Ishikawa (cell line): ENCODE measurements at regions not wholly inside any gene's neighbourhood (a gene's known extent, or its start where the extent isn't known, plus 50 kb on each side); places are given as distances from the start of the nearest gene placed in this dataset.

Experiments used
- EGR1 ChIP-seq: IDR thresholded peaks from 2 replicates; pipeline ENCODE4 v1.6.1; 2012
- EP300 ChIP-seq: IDR thresholded peaks from 2 replicates; pipeline ENCODE4 v1.6.1; 2012; ENCODE audit warnings: borderline replicate concordance
- RAD21 ChIP-seq: IDR thresholded peaks from 2 replicates; pipeline ENCODE4 v1.6.1; 2012; ENCODE audit warnings: low read depth
- TAF1 ChIP-seq: IDR thresholded peaks from 2 replicates; pipeline ENCODE4 v1.6.1; 2012; ENCODE audit warnings: low read depth, mild to moderate bottlenecking
- TEAD4 ChIP-seq: IDR thresholded peaks from 2 replicates; pipeline ENCODE4 v1.6.1; 2012
- YY1 ChIP-seq: IDR thresholded peaks from 2 replicates; pipeline ENCODE4 v1.6.1; 2012; ENCODE audit warnings: low read depth
- TF ChIP-seq, protein P1 (sequence below): IDR thresholded peaks from 2 replicates; pipeline ENCODE4 v1.6.1; 2012; ENCODE audit warnings: low read depth, mild to moderate bottlenecking
- TF ChIP-seq, protein P2 (sequence below): IDR thresholded peaks from 2 replicates; pipeline ENCODE4 v1.6.1; 2012
- TF ChIP-seq, protein P3 (sequence below): IDR thresholded peaks from 2 replicates; pipeline ENCODE4 v1.6.1; 2012

DNA sequence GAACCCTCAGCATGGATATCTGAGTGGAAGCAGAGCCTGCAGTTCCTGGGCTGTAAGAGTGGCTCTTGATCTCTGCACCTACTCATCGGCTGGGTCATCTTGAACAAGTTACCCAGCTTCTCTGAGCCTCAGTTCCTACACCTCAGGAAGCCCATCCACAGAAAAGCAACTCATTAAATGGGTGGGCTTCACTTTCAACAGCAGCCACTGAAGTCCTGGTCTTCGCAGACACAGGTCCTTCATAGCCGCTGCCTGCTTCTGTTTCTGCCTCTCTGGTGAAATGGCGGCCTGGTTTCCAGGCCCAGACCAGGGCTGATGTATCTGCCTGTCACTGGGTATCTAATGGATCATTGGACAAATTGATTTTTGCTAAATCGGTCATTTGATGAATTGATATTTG lies 571.4 kb downstream of the PTPRU start:
- TF ChIP-seq, protein P1, sequence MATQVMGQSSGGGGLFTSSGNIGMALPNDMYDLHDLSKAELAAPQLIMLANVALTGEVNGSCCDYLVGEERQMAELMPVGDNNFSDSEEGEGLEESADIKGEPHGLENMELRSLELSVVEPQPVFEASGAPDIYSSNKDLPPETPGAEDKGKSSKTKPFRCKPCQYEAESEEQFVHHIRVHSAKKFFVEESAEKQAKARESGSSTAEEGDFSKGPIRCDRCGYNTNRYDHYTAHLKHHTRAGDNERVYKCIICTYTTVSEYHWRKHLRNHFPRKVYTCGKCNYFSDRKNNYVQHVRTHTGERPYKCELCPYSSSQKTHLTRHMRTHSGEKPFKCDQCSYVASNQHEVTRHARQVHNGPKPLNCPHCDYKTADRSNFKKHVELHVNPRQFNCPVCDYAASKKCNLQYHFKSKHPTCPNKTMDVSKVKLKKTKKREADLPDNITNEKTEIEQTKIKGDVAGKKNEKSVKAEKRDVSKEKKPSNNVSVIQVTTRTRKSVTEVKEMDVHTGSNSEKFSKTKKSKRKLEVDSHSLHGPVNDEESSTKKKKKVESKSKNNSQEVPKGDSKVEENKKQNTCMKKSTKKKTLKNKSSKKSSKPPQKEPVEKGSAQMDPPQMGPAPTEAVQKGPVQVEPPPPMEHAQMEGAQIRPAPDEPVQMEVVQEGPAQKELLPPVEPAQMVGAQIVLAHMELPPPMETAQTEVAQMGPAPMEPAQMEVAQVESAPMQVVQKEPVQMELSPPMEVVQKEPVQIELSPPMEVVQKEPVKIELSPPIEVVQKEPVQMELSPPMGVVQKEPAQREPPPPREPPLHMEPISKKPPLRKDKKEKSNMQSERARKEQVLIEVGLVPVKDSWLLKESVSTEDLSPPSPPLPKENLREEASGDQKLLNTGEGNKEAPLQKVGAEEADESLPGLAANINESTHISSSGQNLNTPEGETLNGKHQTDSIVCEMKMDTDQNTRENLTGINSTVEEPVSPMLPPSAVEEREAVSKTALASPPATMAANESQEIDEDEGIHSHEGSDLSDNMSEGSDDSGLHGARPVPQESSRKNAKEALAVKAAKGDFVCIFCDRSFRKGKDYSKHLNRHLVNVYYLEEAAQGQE = no peak
- TF ChIP-seq, protein P2, sequence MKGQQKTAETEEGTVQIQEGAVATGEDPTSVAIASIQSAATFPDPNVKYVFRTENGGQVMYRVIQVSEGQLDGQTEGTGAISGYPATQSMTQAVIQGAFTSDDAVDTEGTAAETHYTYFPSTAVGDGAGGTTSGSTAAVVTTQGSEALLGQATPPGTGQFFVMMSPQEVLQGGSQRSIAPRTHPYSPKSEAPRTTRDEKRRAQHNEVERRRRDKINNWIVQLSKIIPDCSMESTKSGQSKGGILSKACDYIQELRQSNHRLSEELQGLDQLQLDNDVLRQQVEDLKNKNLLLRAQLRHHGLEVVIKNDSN = no peak
- no peak for TF ChIP-seq RAD21
- TF ChIP-seq TAF1 = no peak
- no peak for TF ChIP-seq YY1
- TF ChIP-seq EP300 = no peak
- TF ChIP-seq, protein P3, sequence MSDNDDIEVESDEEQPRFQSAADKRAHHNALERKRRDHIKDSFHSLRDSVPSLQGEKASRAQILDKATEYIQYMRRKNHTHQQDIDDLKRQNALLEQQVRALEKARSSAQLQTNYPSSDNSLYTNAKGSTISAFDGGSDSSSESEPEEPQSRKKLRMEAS = no peak
- no peak for TF ChIP-seq TEAD4
- no peak for TF ChIP-seq EGR1
